Trophoblast cell (in vitro differentiated cells and primary cell): ENCODE measurements at regions not wholly inside any gene's neighbourhood (a gene's known extent, or its start where the extent isn't known, plus 50 kb on each side); places are given as distances from the start of the nearest gene placed in this dataset.

Experiments used
- DNase-seq, 2 donors: peaks; one replicate each; pipeline ENCODE4 v3.0.0-alpha.2; 2016
- H2AFZ ChIP-seq: 2 replicates; pipeline ENCODE4 v1.6.1; 2013; ENCODE audit warnings: low read length, moderate library complexity, mild to moderate bottlenecking; ENCODE audit not compliant: insufficient read depth, poor library complexity
- H2AK5ac ChIP-seq: 2 replicates; pipeline ENCODE4 v1.6.1; 2013; ENCODE audit warnings: mild to moderate bottlenecking, low read length
- H2BK120ac ChIP-seq: 2 replicates; pipeline ENCODE4 v1.6.1; 2013; ENCODE audit warnings: low read length, mild to moderate bottlenecking, moderate library complexity; ENCODE audit not compliant: insufficient read depth, poor library complexity
- H2BK12ac ChIP-seq: 2 replicates; pipeline ENCODE4 v1.6.1; 2013; ENCODE audit warnings: mild to moderate bottlenecking, low read length, moderate library complexity
- H2BK5ac ChIP-seq: 2 replicates; pipeline ENCODE4 v1.6.1; 2013; ENCODE audit warnings: low read length, low read depth, moderate library complexity, mild to moderate bottlenecking; ENCODE audit not compliant: poor library complexity
- H3K14ac ChIP-seq: 2 replicates; pipeline ENCODE4 v1.6.1; 2013; ENCODE audit warnings: mild to moderate bottlenecking, low read length
- H3K18ac ChIP-seq: 2 replicates; pipeline ENCODE4 v1.6.1; 2013; ENCODE audit warnings: mild to moderate bottlenecking, low read length
- H3K23ac ChIP-seq: 2 replicates; pipeline ENCODE4 v1.6.1; 2013; ENCODE audit warnings: low read length
- H3K27ac ChIP-seq: 2 replicates; pipeline ENCODE4 v1.5.1; 2013; ENCODE audit warnings: low read depth, mild to moderate bottlenecking, inconsistent platforms, low read length, moderate library complexity
- H3K27me3 ChIP-seq: 2 replicates; pipeline ENCODE4 v1.6.1; 2013; ENCODE audit warnings: inconsistent platforms, mild to moderate bottlenecking, low read length, moderate library complexity; ENCODE audit not compliant: insufficient read depth
- H3K36me3 ChIP-seq, 2 experiments: 1 replicate in 1 of 2; 2 replicates in 1 of 2; pipeline ENCODE4 v1.6.1; 2013; ENCODE audit warnings: low read length in 2 of 2, mild to moderate bottlenecking in 2 of 2, moderate library complexity in 1 of 2; ENCODE audit not compliant: insufficient read depth in 2 of 2, control insufficient read depth in 1 of 2
- H3K4ac ChIP-seq: 2 replicates; pipeline ENCODE4 v1.6.1; 2013; ENCODE audit warnings: low read depth, mild to moderate bottlenecking, low read length, moderate library complexity
- H3K4me1 ChIP-seq, 2 experiments: 1 replicate in 1 of 2; 2 replicates in 1 of 2; pipeline ENCODE4 v1.6.1; 2013; ENCODE audit warnings: low read length in 2 of 2, mild to moderate bottlenecking in 2 of 2, moderate library complexity in 1 of 2; ENCODE audit not compliant: insufficient read depth in 2 of 2, control insufficient read depth in 1 of 2
- H3K4me2 ChIP-seq: 2 replicates; pipeline ENCODE4 v1.6.1; 2013; ENCODE audit warnings: inconsistent platforms, mild to moderate bottlenecking, low read length, moderate library complexity
- H3K4me3 ChIP-seq: 2 replicates; pipeline ENCODE4 v1.5.1; 2013; ENCODE audit warnings: mild to moderate bottlenecking, low read depth, low read length, inconsistent platforms
- H3K79me1 ChIP-seq: one replicate; pipeline ENCODE4 v1.6.1; 2013; ENCODE audit warnings: low read length
- H3K79me2 ChIP-seq: 2 replicates; pipeline ENCODE4 v1.6.1; 2013; ENCODE audit warnings: low read length, mild to moderate bottlenecking; ENCODE audit not compliant: control insufficient read depth, insufficient read depth, poor library complexity
- H3K9ac ChIP-seq: 2 replicates; pipeline ENCODE4 v1.6.1; 2013; ENCODE audit warnings: mild to moderate bottlenecking, low read length
- H3K9me3 ChIP-seq: 2 replicates; pipeline ENCODE4 v1.6.1; 2013; ENCODE audit warnings: low read depth, mild to moderate bottlenecking, control low read depth, inconsistent platforms, low read length; ENCODE audit not compliant: insufficient read depth
- H4K12ac ChIP-seq: 2 replicates; pipeline ENCODE4 v1.6.1; 2013; ENCODE audit warnings: low read depth, mild to moderate bottlenecking, low read length, moderate library complexity
- H4K8ac ChIP-seq: 2 replicates; pipeline ENCODE4 v1.6.1; 2013; ENCODE audit warnings: low read depth, mild to moderate bottlenecking, low read length, moderate library complexity
- H4K91ac ChIP-seq: one replicate; pipeline ENCODE4 v1.6.1; 2013; ENCODE audit warnings: low read depth, mild to moderate bottlenecking, low read length, moderate library complexity
- WGBS: extraction: QIAGEN DNeasy Blood & Tissue Kit; methylation state at CpG from one replicate; pipeline ENCODE4 v1.1.7; 2013; ENCODE audit warnings: missing lambda C conversion rate; ENCODE audit not compliant: insufficient read length, insufficient coverage; ENCODE audit errors: extremely low coverage; 5-methylcytosine and 5-hydroxymethylcytosine counted together

- Histone ChIP-seq H3K9me3 (no peaks in the 10 kb centered on the region), H3K4me2 (no peak overlapping the region), H3K14ac (no peak overlapping the region), H2BK120ac (no peak overlapping the region), H3K4me3 (no peak overlapping the region), H2AK5ac (no peak overlapping the region), H4K91ac (no peak overlapping the region), H4K12ac (no peak overlapping the region), H3K79me1 (no peaks in the 10 kb centered on the region), H3K9ac (no peak overlapping the region), H2BK5ac (no peak overlapping the region), H2BK12ac (no peak overlapping the region), H3K27me3 (no peaks in the 10 kb centered on the region), H3K79me2 (no peaks in the 10 kb centered on the region), H3K27ac (no peak overlapping the region), H4K8ac (no peak overlapping the region), H2AFZ (no peak overlapping the region), H3K4ac (no peak overlapping the region), H3K18ac (no peak overlapping the region), H3K36me3 (no peaks in the 10 kb centered on the region), H3K4me1 (no peaks in the 10 kb centered on the region), H3K23ac (no peak overlapping the region)
- no peak for DNase-seq
- no CpG with 5 or more reads among the region's 1 CpG for WGBS
Observed at GRCh38 chr6:19181211-19181610, 656.0 kb upstream of the ID4 start.

- DNase-seq: no peak
- Histone ChIP-seq H3K4me3 (no peak overlapping the region), H4K12ac (no peak overlapping the region), H3K4me2 (no peak overlapping the region), H3K18ac (no peak overlapping the region), H2BK12ac (no peak overlapping the region), H3K14ac (no peak overlapping the region), H3K79me1 (no peaks in the 10 kb centered on the region), H3K27me3 (no peaks in the 10 kb centered on the region), H3K23ac (no peak overlapping the region), H2AFZ (no peak overlapping the region), H3K4me1 (no peaks in the 10 kb centered on the region), H3K4ac (no peak overlapping the region), H2BK120ac (no peak overlapping the region), H4K8ac (no peak overlapping the region), H2BK5ac (no peak overlapping the region), H4K91ac (no peak overlapping the region), H3K79me2 (no peaks in the 10 kb centered on the region), H3K9me3 (no peaks in the 10 kb centered on the region), H2AK5ac (no peak overlapping the region), H3K27ac (no peak overlapping the region), H3K9ac (no peak overlapping the region), H3K36me3 (no peaks in the 10 kb centered on the region)
- WGBS: no CpG with 5 or more reads among the region's 2 CpGs
Observed at GRCh38 chr6:19193624-19194023, 643.5 kb upstream of the ID4 start.

- no peak overlapping the region for H3K18ac ChIP-seq
- H3K36me3 ChIP-seq: no peaks in the 10 kb centered on the region
- no peak overlapping the region for H2BK5ac ChIP-seq
- H4K12ac ChIP-seq: no peak overlapping the region
- H4K91ac ChIP-seq: no peak overlapping the region
- no peaks in the 10 kb centered on the region for H3K79me2 ChIP-seq
- no peaks in the 10 kb centered on the region for H3K27me3 ChIP-seq
- H2BK120ac ChIP-seq: no peak overlapping the region
- no peak overlapping the region for H4K8ac ChIP-seq
- no peak overlapping the region for H3K9ac ChIP-seq
- no peak overlapping the region for H3K14ac ChIP-seq
- H2AK5ac ChIP-seq: no peak overlapping the region
- no peak overlapping the region for H3K23ac ChIP-seq
- no peak overlapping the region for H2BK12ac ChIP-seq
- no peak overlapping the region for H2AFZ ChIP-seq
- no peaks in the 10 kb centered on the region for H3K4me1 ChIP-seq
- no peak overlapping the region for H3K4me3 ChIP-seq
- no peak overlapping the region for H3K27ac ChIP-seq
- H3K4me2 ChIP-seq: no peak overlapping the region
- no peak for DNase-seq
- peaks cover 3% of the 10 kb centered on the region for H3K9me3 ChIP-seq
- H3K4ac ChIP-seq: no peak overlapping the region
- H3K79me1 ChIP-seq: no peaks in the 10 kb centered on the region
Observed at GRCh38 chr6:19204445-19204844, 632.7 kb upstream of the ID4 start.

GRCh38 chr6:19205076-19205475 is 632.1 kb upstream of the ID4 start:
- Histone ChIP-seq H3K9ac (no peak overlapping the region), H3K4ac (no peak overlapping the region), H3K79me1 (no peaks in the 10 kb centered on the region), H2BK12ac (no peak overlapping the region), H3K4me2 (no peak overlapping the region), H4K8ac (no peak overlapping the region), H2BK5ac (no peak overlapping the region), H3K9me3 (peaks cover 3% of the 10 kb centered on the region), H3K14ac (no peak overlapping the region), H4K91ac (no peak overlapping the region), H4K12ac (no peak overlapping the region), H2BK120ac (no peak overlapping the region), H3K23ac (no peak overlapping the region), H2AFZ (no peak overlapping the region), H3K18ac (no peak overlapping the region), H3K36me3 (no peaks in the 10 kb centered on the region), H3K27me3 (no peaks in the 10 kb centered on the region), H3K79me2 (no peaks in the 10 kb centered on the region), H3K4me3 (no peak overlapping the region), H2AK5ac (no peak overlapping the region), H3K27ac (no peak overlapping the region), H3K4me1 (no peaks in the 10 kb centered on the region)
- DNase-seq: peak in 1 of 2 donors; percentile 43
- no CpG with 5 or more reads among the region's 5 CpGs for WGBS
